Right lobe of liver (tissue), 4 donors: ENCODE measurements at regions not wholly inside any gene's neighbourhood (a gene's known extent, or its start where the extent isn't known, plus 50 kb on each side); places are given as distances from the start of the nearest gene placed in this dataset.

Experiments
- POLR2A ChIP-seq: fragments of 450-650 bp; IDR thresholded peaks from one replicate; pipeline ENCODE4 v1.6.1; 2017; ENCODE audit warnings: antibody characterized with exemption, mild to moderate bottlenecking
- TF ChIP-seq, protein P1 (sequence below), 4 donors: fragments of 200-600 bp in 3 of 4; fragments of 450-650 bp in 1 of 4; IDR thresholded peaks; one replicate each; pipeline versions ENCODE4 v1.5.1 to v1.8.0; 2016 to 2022; ENCODE audit warnings: antibody characterized with exemption in 4 of 4, mild to moderate bottlenecking in 2 of 4
- donor health status: DM: no; HTN: no; CAD: no.
- donor health status: DM: no; HTN: no; CAD: no.
- donor health status: DM: no; HTN: yes; CAD: no.

DNA sequence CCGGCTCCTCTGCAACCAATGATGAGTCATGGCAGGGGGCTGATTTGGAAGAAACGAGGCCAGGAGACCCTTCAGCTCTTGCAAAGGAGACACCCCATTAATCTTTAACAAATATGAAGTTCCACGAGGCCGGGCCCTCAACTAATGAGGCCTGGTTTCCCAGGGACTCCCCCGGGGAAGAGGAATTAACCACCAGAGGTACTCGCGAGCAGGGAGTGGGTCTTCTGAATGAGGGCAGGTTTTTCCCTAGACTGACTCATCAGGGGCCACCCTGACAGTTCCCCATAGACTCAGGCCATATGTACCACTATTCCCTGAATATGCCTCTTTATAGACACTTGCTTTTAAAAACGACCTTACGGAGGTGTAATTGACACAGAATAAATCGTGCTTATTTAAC lies 150.7 kb upstream of the LHX5 start:
- TF ChIP-seq, protein P1, sequence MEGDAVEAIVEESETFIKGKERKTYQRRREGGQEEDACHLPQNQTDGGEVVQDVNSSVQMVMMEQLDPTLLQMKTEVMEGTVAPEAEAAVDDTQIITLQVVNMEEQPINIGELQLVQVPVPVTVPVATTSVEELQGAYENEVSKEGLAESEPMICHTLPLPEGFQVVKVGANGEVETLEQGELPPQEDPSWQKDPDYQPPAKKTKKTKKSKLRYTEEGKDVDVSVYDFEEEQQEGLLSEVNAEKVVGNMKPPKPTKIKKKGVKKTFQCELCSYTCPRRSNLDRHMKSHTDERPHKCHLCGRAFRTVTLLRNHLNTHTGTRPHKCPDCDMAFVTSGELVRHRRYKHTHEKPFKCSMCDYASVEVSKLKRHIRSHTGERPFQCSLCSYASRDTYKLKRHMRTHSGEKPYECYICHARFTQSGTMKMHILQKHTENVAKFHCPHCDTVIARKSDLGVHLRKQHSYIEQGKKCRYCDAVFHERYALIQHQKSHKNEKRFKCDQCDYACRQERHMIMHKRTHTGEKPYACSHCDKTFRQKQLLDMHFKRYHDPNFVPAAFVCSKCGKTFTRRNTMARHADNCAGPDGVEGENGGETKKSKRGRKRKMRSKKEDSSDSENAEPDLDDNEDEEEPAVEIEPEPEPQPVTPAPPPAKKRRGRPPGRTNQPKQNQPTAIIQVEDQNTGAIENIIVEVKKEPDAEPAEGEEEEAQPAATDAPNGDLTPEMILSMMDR (IDR thresholded peaks at IDR 0.05), result no peak
- TF ChIP-seq POLR2A, result no peak
